Nucleus accumbens (tissue), 56 donors: ENCODE measurements at regions not wholly inside any gene's neighbourhood (a gene's known extent, or its start where the extent isn't known, plus 50 kb on each side); places are given as distances from the start of the nearest gene placed in this dataset.

ENCODE experiments used
- DNase-seq, 56 donors: peaks; one replicate each; lab custom pipeline; 2025; lab: John Stamatoyannopoulos, UW

- DNase-seq, result no peak
These were observed 442.6 kb upstream of the PDZRN3 start for GRCh38 chr3:74067296-74067695.

- no peak for DNase-seq
These were observed 441.7 kb upstream of the PDZRN3 start for GRCh38 chr3:74066456-74066855.

GRCh38 chr3:74059923-74060600 is 435.3 kb upstream of the PDZRN3 start:
- DNase-seq, result no peak

- DNase-seq, result no peak
These were observed 434.7 kb upstream of the PDZRN3 start for GRCh38 chr3:74059301-74059922.

- no peak for DNase-seq
These were observed 432.4 kb upstream of the PDZRN3 start for GRCh38 chr3:74057169-74057568.

GRCh38 chr3:74055061-74055460 is 430.3 kb upstream of the PDZRN3 start:
- DNase-seq, result no peak

GRCh38 chr3:74054566-74054965 is 429.8 kb upstream of the PDZRN3 start:
- DNase-seq, result no peak

- no peak for DNase-seq
These were observed 429.3 kb upstream of the PDZRN3 start for GRCh38 chr3:74053970-74054516.

GRCh38 chr3:74049444-74049843 is 424.7 kb upstream of the PDZRN3 start:
- DNase-seq, result no peak

GRCh38 chr3:74048699-74049098 is 424.0 kb upstream of the PDZRN3 start:
- no peak for DNase-seq

- no peak for DNase-seq
These were observed 420.3 kb upstream of the PDZRN3 start for GRCh38 chr3:74045000-74045399.

- no peak for DNase-seq
These were observed 416.4 kb upstream of the PDZRN3 start for GRCh38 chr3:74041068-74041675.

GRCh38 chr3:74039105-74039504 is 414.4 kb upstream of the PDZRN3 start:
- no peak for DNase-seq

- no peak for DNase-seq
These were observed 411.8 kb upstream of the PDZRN3 start for GRCh38 chr3:74036568-74036967.

GRCh38 chr3:74036102-74036501 is 411.4 kb upstream of the PDZRN3 start:
- no peak for DNase-seq

GRCh38 chr3:74033806-74034205 is 409.1 kb upstream of the PDZRN3 start:
- no peak for DNase-seq

GRCh38 chr3:74033381-74033780 is 408.6 kb upstream of the PDZRN3 start:
- no peak for DNase-seq

GRCh38 chr3:74027121-74027520 is 402.4 kb upstream of the PDZRN3 start:
- DNase-seq, result no peak

GRCh38 chr3:74023395-74023794 is 398.7 kb upstream of the PDZRN3 start:
- no peak for DNase-seq

GRCh38 chr3:74021449-74021848 is 396.7 kb upstream of the PDZRN3 start:
- DNase-seq, result no peak

GRCh38 chr3:74009961-74010844 is 385.5 kb upstream of the PDZRN3 start:
- no peak for DNase-seq
